ENCODE measurements at regions not wholly inside any gene's neighbourhood (a gene's known extent, or its start where the extent isn't known, plus 50 kb on each side); places are given as distances from the start of the nearest gene placed in this dataset.

DNA sequence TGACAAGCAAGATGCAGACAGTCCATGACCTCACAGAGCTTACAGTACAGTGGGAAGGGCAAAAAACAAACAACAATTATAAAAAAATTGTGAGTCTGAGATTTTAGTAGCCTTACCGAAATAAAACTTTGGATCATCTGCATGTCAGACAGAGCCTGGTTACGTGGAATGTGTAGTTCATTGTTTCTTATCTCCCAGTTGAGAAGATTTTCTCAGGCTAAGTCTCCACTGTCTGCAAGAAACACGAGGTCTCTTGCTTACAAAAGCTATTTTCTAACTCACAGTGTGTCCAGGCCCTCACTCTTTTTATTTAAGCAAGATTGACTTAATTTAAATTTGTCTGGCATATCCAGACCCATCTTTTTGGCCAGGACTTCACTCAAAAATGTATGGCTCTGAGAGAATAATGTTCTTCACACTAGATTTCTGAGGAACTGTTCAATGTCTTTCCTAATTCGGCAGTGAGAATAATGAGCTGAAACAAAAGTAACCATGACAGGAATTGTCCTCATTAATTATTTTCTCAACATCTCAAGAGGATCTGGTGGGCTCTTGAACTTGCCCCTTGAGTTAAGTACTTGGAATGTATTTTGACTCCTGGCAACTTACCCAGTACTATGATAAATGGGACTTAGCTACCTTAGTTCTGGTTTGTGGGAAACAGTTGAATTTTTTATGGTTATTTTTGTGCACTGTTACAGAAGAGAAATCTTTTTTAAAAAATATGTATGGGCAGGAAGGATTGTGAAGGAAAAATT is 265.1 kb upstream of the COL8A1 start:
- peak; percentile 81 to 84 for DNase-seq (ENCODE audit: low read depth in 2 of 2)

- DNase-seq (ENCODE audit: low read depth in 2 of 2), result no peak
Measured at GRCh38 chr3:99366663-99367429, 271.5 kb upstream of the COL8A1 start.

DNA sequence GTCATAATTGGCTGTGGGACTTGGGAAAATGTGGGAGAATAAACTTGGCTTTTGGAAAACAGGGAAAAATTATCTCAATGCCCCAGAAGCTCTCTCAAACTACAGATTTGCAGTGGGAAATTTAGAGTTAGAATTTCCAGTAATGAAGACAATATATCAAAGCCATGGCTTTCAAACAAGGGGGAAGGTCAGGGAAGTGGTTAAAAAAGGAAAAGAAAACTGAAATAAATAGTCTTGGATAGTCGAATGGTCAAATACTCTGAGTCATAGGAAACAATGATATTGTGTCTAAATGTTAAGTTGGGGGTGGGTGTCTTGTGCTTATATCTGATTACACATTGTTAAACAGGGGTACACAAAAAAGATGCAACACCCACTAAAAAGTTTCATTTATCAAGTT is 272.4 kb upstream of the COL8A1 start:
- no peak for DNase-seq (ENCODE audit: low read depth in 2 of 2)

GRCh38 chr3:99365396-99365795 is 273.0 kb upstream of the COL8A1 start:
- no peak for DNase-seq (ENCODE audit: low read depth in 2 of 2)

- DNase-seq (ENCODE audit: low read depth in 2 of 2), result peak in 1 of 2 experiments; percentile 10
Measured at GRCh38 chr3:99357131-99357530, 281.3 kb upstream of the COL8A1 start.

- peak in 1 of 2 experiments; percentile 24 for DNase-seq (ENCODE audit: low read depth in 2 of 2)
Measured at GRCh38 chr3:99356696-99357095, 281.7 kb upstream of the COL8A1 start.

DNA sequence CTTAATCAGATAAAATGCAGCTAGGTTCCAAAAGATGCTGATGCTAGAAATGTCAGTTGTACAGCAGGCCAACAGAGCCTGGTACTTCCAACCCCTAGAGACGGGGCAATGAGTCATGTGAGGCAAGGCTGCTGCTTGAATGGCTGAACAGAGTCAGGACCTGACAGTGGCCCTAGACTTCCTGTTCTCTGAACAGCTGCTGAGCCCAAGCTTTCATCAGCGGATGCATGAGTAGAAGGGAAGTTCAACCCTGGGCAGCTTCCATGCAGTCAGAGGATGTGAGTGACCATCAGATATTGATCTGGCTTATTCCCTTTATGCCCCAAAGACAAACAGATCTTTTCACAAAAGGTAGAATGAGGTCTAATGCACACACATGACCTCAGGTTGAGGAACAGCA is 282.9 kb upstream of the COL8A1 start:
- DNase-seq (ENCODE audit: low read depth in 2 of 2), result no peak

DNA sequence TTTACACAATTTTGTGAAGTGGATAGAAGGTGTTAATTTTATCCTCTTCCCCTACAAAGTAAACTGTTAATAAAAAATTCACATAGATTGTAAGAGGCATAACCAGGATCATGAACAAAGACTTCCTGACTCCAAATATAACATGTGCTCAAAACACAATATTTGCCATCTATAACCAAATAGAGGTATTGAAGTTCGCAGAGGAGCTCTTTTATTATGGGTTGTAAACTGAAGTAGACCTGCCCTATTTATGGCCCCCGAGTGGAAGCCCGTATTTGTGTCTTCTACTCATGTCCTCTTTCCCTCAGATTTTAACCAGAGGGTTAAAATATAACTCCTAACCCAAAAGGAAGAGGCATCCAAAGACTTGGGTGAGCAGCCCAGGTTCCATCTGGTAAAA is 285.6 kb upstream of the COL8A1 start:
- no peak for DNase-seq (ENCODE audit: low read depth in 2 of 2)

GRCh38 chr3:99351122-99351521 is 287.3 kb upstream of the COL8A1 start:
- DNase-seq (ENCODE audit: low read depth in 2 of 2), result peak; percentile 71 to 77

- no peak for DNase-seq (ENCODE audit: low read depth in 2 of 2)
Measured at GRCh38 chr3:99348451-99348850, 289.9 kb upstream of the COL8A1 start.

DNA sequence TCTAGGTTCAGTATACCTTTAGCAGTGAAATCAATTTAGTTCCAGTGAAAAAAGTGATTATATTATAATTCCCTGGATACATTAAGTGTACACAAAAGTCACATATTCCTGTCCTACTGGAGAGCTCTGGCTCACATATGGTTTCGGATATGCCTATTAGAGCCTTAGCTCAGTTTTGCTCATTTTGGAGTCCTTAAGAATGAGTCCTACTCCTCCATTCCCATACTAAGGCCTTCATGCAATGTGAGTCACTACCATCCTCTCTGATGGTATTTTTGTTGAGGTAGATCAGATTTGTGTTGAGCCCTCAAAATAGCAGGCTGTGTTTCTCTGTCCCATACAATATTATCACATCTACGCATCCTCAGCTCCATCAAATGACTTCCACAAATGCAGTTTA is 294.2 kb upstream of the COL8A1 start:
- DNase-seq (ENCODE audit: low read depth in 2 of 2), result no peak

DNA sequence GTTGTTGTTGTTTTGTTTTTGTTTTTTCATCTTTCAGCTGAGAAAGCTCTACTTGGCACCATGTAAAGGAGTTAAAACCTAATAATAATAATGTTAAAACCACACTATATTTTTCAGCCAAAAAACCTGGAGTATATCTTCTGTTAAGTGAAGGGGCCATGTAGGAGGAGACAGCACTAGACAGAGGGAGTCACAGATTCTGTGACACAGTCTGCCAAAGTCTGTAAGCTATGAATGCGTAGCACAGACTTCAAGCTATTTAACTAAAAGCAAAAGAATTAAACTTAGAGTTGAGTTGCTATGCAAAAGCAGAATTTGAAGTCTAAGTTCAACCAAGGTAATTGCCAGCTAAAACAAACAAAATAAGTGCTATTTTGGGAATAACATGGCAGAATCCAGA is 296.0 kb upstream of the COL8A1 start:
- DNase-seq (ENCODE audit: low read depth in 2 of 2), result no peak

DNA sequence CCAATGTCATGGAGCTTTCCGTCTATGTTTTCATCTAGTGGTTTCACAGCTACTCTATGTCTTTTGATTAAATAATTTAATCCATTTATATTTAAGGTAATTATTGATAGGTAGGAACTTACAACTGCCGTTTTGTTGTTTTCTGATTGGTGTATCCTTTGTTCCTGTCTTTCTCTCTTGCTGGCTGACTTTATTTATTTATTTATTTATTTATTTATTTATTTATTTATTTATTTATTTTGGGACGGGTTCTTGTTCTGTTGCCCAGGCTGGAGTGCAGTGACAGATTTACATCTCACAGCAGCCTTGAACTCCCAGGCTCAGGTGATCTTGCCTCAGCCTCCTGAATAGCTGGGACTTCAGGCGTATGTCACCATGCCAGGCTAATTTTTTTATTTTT is 299.2 kb upstream of the COL8A1 start:
- DNase-seq (ENCODE audit: low read depth in 2 of 2), result no peak

GRCh38 chr3:99332718-99333117 is 305.7 kb upstream of the COL8A1 start:
- no peak for DNase-seq (ENCODE audit: low read depth in 2 of 2)

- no peak for DNase-seq (ENCODE audit: low read depth in 2 of 2)
Measured at GRCh38 chr3:99332276-99332675, 306.1 kb upstream of the COL8A1 start.

DNA sequence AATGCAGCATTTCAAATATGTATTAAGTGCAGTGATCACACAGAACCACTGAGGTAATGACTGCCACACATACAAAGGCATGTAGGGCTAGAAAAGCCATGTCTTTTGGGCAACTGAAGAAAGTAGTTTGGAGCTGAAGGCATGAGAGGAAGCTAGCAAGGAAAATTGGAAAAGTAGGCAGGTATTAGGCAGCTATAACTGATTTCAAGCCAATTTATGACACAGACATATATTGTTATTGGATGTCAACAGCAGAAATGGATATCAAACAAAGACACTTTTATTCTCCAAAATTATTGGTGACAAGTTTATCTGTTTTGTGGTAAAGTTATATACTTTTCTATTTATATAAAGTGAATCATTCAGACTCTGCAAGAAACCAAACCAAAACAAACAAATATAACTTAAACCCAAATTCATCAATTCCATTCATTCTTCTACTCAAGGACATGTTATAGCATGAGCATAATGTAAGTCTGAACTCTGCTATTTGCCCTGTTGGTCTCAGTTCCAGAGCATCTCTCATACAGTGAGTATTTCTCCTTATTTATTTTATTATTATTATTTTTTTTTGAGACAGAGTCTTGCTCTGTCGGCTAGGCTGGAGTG is 307.4 kb upstream of the COL8A1 start:
- DNase-seq (ENCODE audit: low read depth in 2 of 2), result no peak

GRCh38 chr3:99330281-99330680 is 308.1 kb upstream of the COL8A1 start:
- DNase-seq (ENCODE audit: low read depth in 2 of 2), result no peak

- DNase-seq (ENCODE audit: low read depth in 2 of 2), result no peak
Measured at GRCh38 chr3:99325402-99325801, 313.0 kb upstream of the COL8A1 start.

GRCh38 chr3:99324636-99325203 is 313.7 kb upstream of the COL8A1 start:
- no peak for DNase-seq (ENCODE audit: low read depth in 2 of 2)

DNA sequence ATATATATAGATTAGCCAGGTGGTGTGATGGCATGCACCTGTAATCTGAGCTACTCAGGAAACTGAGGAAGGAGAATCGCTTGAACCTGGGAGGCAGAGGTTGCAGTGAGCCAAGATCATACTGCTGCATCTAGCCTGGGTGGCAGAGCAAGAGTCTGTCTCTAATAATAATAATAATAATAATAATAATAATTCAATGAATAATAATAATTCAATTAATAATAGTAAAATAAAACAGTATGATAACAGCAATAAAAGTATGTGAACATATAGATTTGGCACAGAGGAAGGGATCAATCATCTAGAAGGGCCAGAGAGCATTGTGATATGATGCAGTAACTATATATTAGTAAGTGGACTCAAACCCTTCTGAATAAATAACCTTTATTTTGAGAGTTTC is 314.5 kb upstream of the COL8A1 start:
- no peak for DNase-seq (ENCODE audit: low read depth in 2 of 2)

DNA sequence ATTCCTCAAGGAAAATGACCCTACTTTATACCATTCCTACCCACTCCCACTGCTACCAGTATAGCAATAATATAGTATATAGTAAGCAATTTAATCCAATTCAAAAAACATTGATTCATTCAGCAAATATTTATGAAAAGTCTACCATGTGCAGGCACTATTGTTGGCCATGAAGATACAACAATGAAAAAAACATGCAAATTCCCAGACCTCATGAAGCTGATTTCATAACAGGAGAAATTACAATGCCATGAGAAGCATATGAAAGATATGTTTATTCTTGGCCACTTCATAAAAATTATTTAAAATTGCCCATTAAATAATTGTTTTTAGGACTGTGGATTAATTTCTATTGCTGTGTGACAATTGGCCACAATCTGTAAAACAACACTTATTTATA is 315.8 kb upstream of the COL8A1 start:
- no peak for DNase-seq (ENCODE audit: low read depth in 2 of 2)

GRCh38 chr3:99321261-99321660 is 317.1 kb upstream of the COL8A1 start:
- no peak for DNase-seq (ENCODE audit: low read depth in 2 of 2)

DNA sequence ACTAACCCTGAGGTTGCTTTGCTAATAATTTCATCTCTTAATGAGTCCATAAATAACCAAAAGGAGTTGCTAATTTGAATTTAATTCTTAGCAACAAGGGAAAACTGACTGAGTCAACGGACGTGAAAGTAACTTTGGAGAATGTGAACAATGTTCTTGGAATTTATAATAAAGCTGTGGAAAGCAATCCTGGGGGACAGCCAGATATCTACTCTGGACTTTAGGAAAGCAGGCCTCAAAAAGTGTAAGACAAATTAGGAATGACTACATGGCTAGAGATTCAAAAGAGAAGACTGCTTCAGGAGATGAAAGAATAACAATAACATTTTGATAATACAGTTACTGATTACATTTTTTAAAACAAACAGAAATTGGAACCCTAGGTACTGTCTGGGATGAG is 318.4 kb upstream of the COL8A1 start:
- DNase-seq (ENCODE audit: low read depth in 2 of 2), result peak; percentile 82

All from fibroblast of skin of left quadriceps (primary cell).